ENCODE measurements at regions not wholly inside any gene's neighbourhood (a gene's known extent, or its start where the extent isn't known, plus 50 kb on each side); places are given as distances from the start of the nearest gene placed in this dataset.

GRCh38 chrX:40960041-40960440, 125.2 kb upstream of the USP9X start:
- no peak overlapping the region for H3K4me3 ChIP-seq
- DNase-seq = no peak
- 76 to 82% methylated on average over 4 of the region's 4 CpGs for WGBS, 2 donors
- H3K9me3 ChIP-seq (ENCODE audit: control insufficient read depth in 4 of 4, insufficient read depth in 3 of 4, low read length in 3 of 4) = peaks cover 0 to 3% (median 0%) of the 10 kb centered on the region in 4 donors
- TF ChIP-seq CTCF (IDR thresholded peaks at IDR 0.05; ENCODE audit: control extremely low read depth, extremely low read depth) = no peak
- no peaks in the 10 kb centered on the region for H3K4me1 ChIP-seq (ENCODE audit: control insufficient read depth in 5 of 5, insufficient read depth in 5 of 5, low read length in 5 of 5)
- no peak for ATAC-seq (ENCODE audit: insufficient read depth, low FRiP score)
- H3K27ac ChIP-seq (ENCODE audit: low read depth in 1 of 2, low read length in 1 of 2) = no peak overlapping the region
- no peak overlapping the region for H3K9ac ChIP-seq (ENCODE audit: insufficient read depth in 1 of 2, low read length in 2 of 2)
- peaks cover 0 to 5% (median 0%) of the 10 kb centered on the region in 3 donors for H3K27me3 ChIP-seq (ENCODE audit: control insufficient read depth in 3 of 3, insufficient read depth in 3 of 3, low read length in 2 of 3)
- H3K36me3 ChIP-seq (ENCODE audit: control insufficient read depth in 4 of 4, insufficient read depth in 4 of 4, low read length in 4 of 4) = no peaks in the 10 kb centered on the region

- whole genome bisulfite sequencing, 2 donors = 90 to 93% methylated on average over 12 of the region's 12 CpGs
- DNase-seq = no peak
- H3K36me3 ChIP-seq (ENCODE audit: control insufficient read depth in 4 of 4, insufficient read depth in 4 of 4, low read length in 4 of 4) = no peaks in the 10 kb centered on the region
- no peak for TF ChIP-seq CTCF (IDR thresholded peaks at IDR 0.05; ENCODE audit: control extremely low read depth, extremely low read depth)
- H3K9ac ChIP-seq (ENCODE audit: insufficient read depth in 1 of 2, low read length in 2 of 2) = no peak overlapping the region
- peaks cover 0 to 12% (median 0%) of the 10 kb centered on the region in 3 donors for H3K27me3 ChIP-seq (ENCODE audit: control insufficient read depth in 3 of 3, insufficient read depth in 3 of 3, low read length in 2 of 3)
- no peak overlapping the region for H3K27ac ChIP-seq (ENCODE audit: low read depth in 1 of 2, low read length in 1 of 2)
- H3K9me3 ChIP-seq (ENCODE audit: control insufficient read depth in 4 of 4, insufficient read depth in 3 of 4, low read length in 3 of 4) = peaks cover 0 to 6% (median 0%) of the 10 kb centered on the region in 4 donors
- H3K4me1 ChIP-seq (ENCODE audit: control insufficient read depth in 5 of 5, insufficient read depth in 5 of 5, low read length in 5 of 5) = no peaks in the 10 kb centered on the region
- no peak for ATAC-seq (ENCODE audit: insufficient read depth, low FRiP score)
- no peak overlapping the region for H3K4me3 ChIP-seq
Measured at GRCh38 chrX:40962793-40963407, 122.3 kb upstream of the USP9X start.

- Histone ChIP-seq H3K4me3 (no peak overlapping the region), H3K27ac (ENCODE audit: low read depth in 1 of 2, low read length in 1 of 2) (no peak overlapping the region), H3K9ac (ENCODE audit: insufficient read depth in 1 of 2, low read length in 2 of 2) (no peak overlapping the region), H3K27me3 (ENCODE audit: control insufficient read depth in 3 of 3, insufficient read depth in 3 of 3, low read length in 2 of 3) (peaks cover 0 to 8% (median 0%) of the 10 kb centered on the region in 3 donors), H3K4me1 (ENCODE audit: control insufficient read depth in 5 of 5, insufficient read depth in 5 of 5, low read length in 5 of 5) (no peaks in the 10 kb centered on the region), H3K9me3 (ENCODE audit: control insufficient read depth in 4 of 4, insufficient read depth in 3 of 4, low read length in 3 of 4) (peaks cover 0 to 6% (median 0%) of the 10 kb centered on the region in 4 donors), H3K36me3 (ENCODE audit: control insufficient read depth in 4 of 4, insufficient read depth in 4 of 4, low read length in 4 of 4) (no peaks in the 10 kb centered on the region)
- no peak for TF ChIP-seq CTCF (IDR thresholded peaks at IDR 0.05; ENCODE audit: control extremely low read depth, extremely low read depth)
- no peak for DNase-seq
- WGBS, 2 donors = 88 to 100% methylated on average over 1 of the region's 1 CpG
- ATAC-seq (ENCODE audit: insufficient read depth, low FRiP score) = no peak
Measured at GRCh38 chrX:40964008-40964407, 121.2 kb upstream of the USP9X start.

All from lung (tissue), 11 donors.